ENCODE measurements at regions not wholly inside any gene's neighbourhood (a gene's known extent, or its start where the extent isn't known, plus 50 kb on each side); places are given as distances from the start of the nearest gene placed in this dataset.

- peaks cover 3% of the 10 kb centered on the region for H3K27me3 ChIP-seq (ENCODE audit: control insufficient read depth, insufficient read depth, low read length)
- DNase-seq (ENCODE audit: low read depth): no peak
- H3K4me3 ChIP-seq (ENCODE audit: low read depth, low read length): no peak overlapping the region
- no peak for TF ChIP-seq CTCF (IDR thresholded peaks at IDR 0.05; ENCODE audit: insufficient read depth, low read length, poor library complexity, severe bottlenecking)
- H3K36me3 ChIP-seq (ENCODE audit: control insufficient read depth, insufficient read depth, low read length): no peaks in the 10 kb centered on the region
Measured at GRCh38 chr2:217555081-217555876, 447.5 kb downstream of the TNS1 start.

- no peaks in the 10 kb centered on the region for H3K36me3 ChIP-seq (ENCODE audit: control insufficient read depth, insufficient read depth, low read length)
- no peak for TF ChIP-seq CTCF (IDR thresholded peaks at IDR 0.05; ENCODE audit: insufficient read depth, low read length, poor library complexity, severe bottlenecking)
- no peak overlapping the region for H3K4me3 ChIP-seq (ENCODE audit: low read depth, low read length)
- peaks cover 3% of the 10 kb centered on the region for H3K27me3 ChIP-seq (ENCODE audit: control insufficient read depth, insufficient read depth, low read length)
- no peak for DNase-seq (ENCODE audit: low read depth)
Measured at GRCh38 chr2:217553679-217554078, 449.1 kb downstream of the TNS1 start.

DNA sequence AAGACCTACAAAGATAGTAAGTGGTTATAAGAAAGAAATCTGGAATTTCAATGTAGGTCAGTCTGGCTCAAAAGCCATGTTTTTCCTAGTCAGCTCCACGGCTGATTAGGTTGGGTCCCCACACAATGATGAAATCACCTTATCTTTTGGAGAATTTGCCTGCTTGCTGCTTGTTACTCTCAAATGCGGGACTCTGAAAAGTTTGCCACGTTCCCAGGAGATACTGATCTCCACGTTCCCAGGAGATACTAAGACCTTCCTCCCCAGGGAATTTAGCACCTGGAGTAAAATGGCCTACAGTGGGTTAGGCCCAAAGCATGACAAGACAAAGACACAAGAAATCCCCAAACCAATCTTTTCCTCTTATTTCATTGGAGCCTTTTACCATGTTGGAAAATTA is 449.6 kb downstream of the TNS1 start:
- TF ChIP-seq CTCF (IDR thresholded peaks at IDR 0.05; ENCODE audit: insufficient read depth, low read length, poor library complexity, severe bottlenecking): no peak
- no peaks in the 10 kb centered on the region for H3K36me3 ChIP-seq (ENCODE audit: control insufficient read depth, insufficient read depth, low read length)
- no peak overlapping the region for H3K4me3 ChIP-seq (ENCODE audit: low read depth, low read length)
- peaks cover 3% of the 10 kb centered on the region for H3K27me3 ChIP-seq (ENCODE audit: control insufficient read depth, insufficient read depth, low read length)
- DNase-seq (ENCODE audit: low read depth): no peak

- Histone ChIP-seq H3K27me3 (ENCODE audit: control insufficient read depth, insufficient read depth, low read length) (peaks cover 1% of the 10 kb centered on the region), H3K36me3 (ENCODE audit: control insufficient read depth, insufficient read depth, low read length) (no peaks in the 10 kb centered on the region), H3K4me3 (ENCODE audit: low read depth, low read length) (no peak overlapping the region)
- no peak for DNase-seq (ENCODE audit: low read depth)
- TF ChIP-seq CTCF (IDR thresholded peaks at IDR 0.05; ENCODE audit: insufficient read depth, low read length, poor library complexity, severe bottlenecking): no peak
Measured at GRCh38 chr2:217552081-217552480, 450.7 kb downstream of the TNS1 start.

GRCh38 chr2:217551252-217551899 is 451.4 kb downstream of the TNS1 start:
- Histone ChIP-seq H3K36me3 (ENCODE audit: control insufficient read depth, insufficient read depth, low read length) (no peaks in the 10 kb centered on the region), H3K4me3 (ENCODE audit: low read depth, low read length) (no peak overlapping the region), H3K27me3 (ENCODE audit: control insufficient read depth, insufficient read depth, low read length) (no peaks in the 10 kb centered on the region)
- no peak for TF ChIP-seq CTCF (IDR thresholded peaks at IDR 0.05; ENCODE audit: insufficient read depth, low read length, poor library complexity, severe bottlenecking)
- peak; percentile 53 for DNase-seq (ENCODE audit: low read depth)
